DOHH2 (cell line): ENCODE measurements at regions not wholly inside any gene's neighbourhood (a gene's known extent, or its start where the extent isn't known, plus 50 kb on each side); places are given as distances from the start of the nearest gene placed in this dataset.
"Not testable (repeated sequence)": the region's sequence is repeated elsewhere in the genome, so short reads cannot be mapped to it uniquely, and the experiment has no call there.

ENCODE experiments used
- H3F3A ChIP-seq: fragments of 200-600 bp; sonication (generic), shearing (Covaris generic); 2 replicates; pipeline ENCODE4 v1.6.0; 2016; ENCODE audit warnings: antibody characterized with exemption, mild to moderate bottlenecking; ENCODE audit not compliant: control insufficient read depth, insufficient read depth
- H3K27ac ChIP-seq: fragments of 200-600 bp; sonication (generic); 2 replicates; pipeline ENCODE4 v1.5.1; 2014; ENCODE audit warnings: low read depth, mild to moderate bottlenecking, low read length, moderate library complexity
- H3K27me3 ChIP-seq: fragments of 200-600 bp; sonication (generic); 2 replicates; pipeline ENCODE4 v1.6.1; 2014; ENCODE audit warnings: mild to moderate bottlenecking, low read length, mixed read lengths; ENCODE audit not compliant: control insufficient read depth
- H3K36me3 ChIP-seq: fragments of 200-600 bp; sonication (generic); 2 replicates; pipeline ENCODE4 v1.6.1; 2014; ENCODE audit warnings: mild to moderate bottlenecking, low read length, moderate library complexity, mixed read lengths; ENCODE audit not compliant: control insufficient read depth
- H3K4me1 ChIP-seq: fragments of 200-600 bp; sonication (generic); 2 replicates; pipeline ENCODE4 v1.6.1; 2014; ENCODE audit warnings: mild to moderate bottlenecking, low read length, mixed read lengths; ENCODE audit not compliant: control insufficient read depth
- H3K4me2 ChIP-seq: fragments of 200-600 bp; sonication (generic); 2 replicates; pipeline ENCODE4 v1.6.0; 2014; ENCODE audit warnings: mild to moderate bottlenecking, low read length, moderate library complexity
- H3K4me3 ChIP-seq: fragments of 200-600 bp; sonication (generic); 2 replicates; pipeline ENCODE4 v1.5.1; 2014; ENCODE audit warnings: mild to moderate bottlenecking, low read length, mixed read lengths
- H3K79me2 ChIP-seq: fragments of 200-600 bp; sonication (generic); 2 replicates; pipeline ENCODE4 v1.6.1; 2014; ENCODE audit warnings: mild to moderate bottlenecking, low read length, mixed read lengths; ENCODE audit not compliant: control insufficient read depth
- H3K9me2 ChIP-seq: fragments of 200-600 bp; sonication (generic); replicated peaks from 2 replicates; pipeline ENCODE4 v1.6.1; 2014; ENCODE audit warnings: mild to moderate bottlenecking, low read length, mixed read lengths; ENCODE audit not compliant: control insufficient read depth
- H3K9me3 ChIP-seq: fragments of 200-600 bp; sonication (generic); 2 replicates; pipeline ENCODE4 v1.6.1; 2014; ENCODE audit warnings: antibody characterized with exemption, low read length, mixed read lengths; ENCODE audit not compliant: control insufficient read depth, insufficient read depth
- H4K20me1 ChIP-seq: fragments of 200-600 bp; sonication (generic); 2 replicates; pipeline ENCODE4 v1.6.0; 2014; ENCODE audit warnings: low read depth, mild to moderate bottlenecking, antibody characterized with exemption, low read length, moderate library complexity; ENCODE audit not compliant: control insufficient read depth, insufficient read depth
- EZH2phosphoT487 ChIP-seq: fragments of 200-600 bp; sonication (generic); IDR thresholded peaks from 2 replicates; pipeline ENCODE4 v1.6.1; 2017; ENCODE audit warnings: borderline replicate concordance, mild to moderate bottlenecking, antibody characterized with exemption, low read length, moderate library complexity, mixed read lengths
- TF ChIP-seq, protein P1 (sequence below): fragments of 200-600 bp; sonication (generic); IDR thresholded peaks from one replicate; pipeline ENCODE4 v1.5.1; 2014; ENCODE audit warnings: antibody characterized with exemption, mild to moderate bottlenecking, low read depth, low read length; ENCODE audit not compliant: poor library complexity, severe bottlenecking

DNA sequence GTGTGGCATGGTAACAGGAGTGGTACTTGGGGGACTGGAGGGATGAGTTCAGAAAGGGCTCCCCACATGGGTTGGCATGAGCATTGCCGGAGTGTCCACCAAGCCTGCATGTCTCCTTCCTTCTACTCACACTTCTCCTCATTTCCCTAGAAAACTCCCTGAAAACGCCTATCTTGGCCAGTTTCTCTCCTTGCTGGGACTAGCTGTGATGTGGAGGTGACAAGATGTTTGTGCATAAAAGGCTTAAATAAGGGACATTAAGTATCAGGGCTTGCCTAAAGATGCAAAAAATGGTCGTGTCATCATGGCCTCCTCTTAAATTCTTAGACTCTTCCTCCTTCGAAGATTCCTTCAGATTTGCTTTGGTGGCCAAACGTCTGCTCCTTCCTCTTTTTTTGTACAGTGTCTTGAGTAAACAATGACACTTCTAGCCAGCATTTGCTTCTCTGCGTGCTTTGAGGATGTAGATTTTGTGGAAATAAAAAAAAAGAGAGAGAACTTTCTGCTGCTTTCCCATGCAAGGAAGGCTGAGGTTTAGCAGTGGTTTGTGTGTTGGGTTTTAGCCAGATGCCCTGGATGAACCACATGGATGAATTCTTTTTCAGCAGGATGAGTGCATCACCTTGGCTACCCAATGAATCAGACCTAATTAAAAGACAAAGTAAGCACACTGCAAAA, 239.1 kb upstream of the IRF2BP2 start:
- TF ChIP-seq EZH2phosphoT487, result no peak
- TF ChIP-seq, protein P1, sequence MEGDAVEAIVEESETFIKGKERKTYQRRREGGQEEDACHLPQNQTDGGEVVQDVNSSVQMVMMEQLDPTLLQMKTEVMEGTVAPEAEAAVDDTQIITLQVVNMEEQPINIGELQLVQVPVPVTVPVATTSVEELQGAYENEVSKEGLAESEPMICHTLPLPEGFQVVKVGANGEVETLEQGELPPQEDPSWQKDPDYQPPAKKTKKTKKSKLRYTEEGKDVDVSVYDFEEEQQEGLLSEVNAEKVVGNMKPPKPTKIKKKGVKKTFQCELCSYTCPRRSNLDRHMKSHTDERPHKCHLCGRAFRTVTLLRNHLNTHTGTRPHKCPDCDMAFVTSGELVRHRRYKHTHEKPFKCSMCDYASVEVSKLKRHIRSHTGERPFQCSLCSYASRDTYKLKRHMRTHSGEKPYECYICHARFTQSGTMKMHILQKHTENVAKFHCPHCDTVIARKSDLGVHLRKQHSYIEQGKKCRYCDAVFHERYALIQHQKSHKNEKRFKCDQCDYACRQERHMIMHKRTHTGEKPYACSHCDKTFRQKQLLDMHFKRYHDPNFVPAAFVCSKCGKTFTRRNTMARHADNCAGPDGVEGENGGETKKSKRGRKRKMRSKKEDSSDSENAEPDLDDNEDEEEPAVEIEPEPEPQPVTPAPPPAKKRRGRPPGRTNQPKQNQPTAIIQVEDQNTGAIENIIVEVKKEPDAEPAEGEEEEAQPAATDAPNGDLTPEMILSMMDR, result no peak

DNA sequence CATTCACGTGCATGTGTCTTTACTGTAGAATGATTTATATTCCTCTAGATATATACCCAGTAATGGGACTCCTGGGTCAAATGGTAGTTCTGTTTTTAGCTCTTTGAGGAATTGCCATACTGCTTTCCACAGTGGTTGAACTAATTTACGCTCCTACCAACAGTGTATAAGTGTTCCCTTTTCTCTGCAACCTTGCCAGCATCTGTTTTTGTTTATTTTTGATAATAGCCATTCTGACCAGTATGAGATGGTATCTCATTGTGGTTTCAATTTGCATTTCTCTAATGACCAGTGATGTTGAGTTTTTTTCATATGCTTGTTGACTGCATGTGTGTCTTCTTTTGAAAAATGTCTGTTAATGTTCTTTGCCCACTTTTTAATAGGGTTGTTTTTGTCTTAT, 236.8 kb upstream of the IRF2BP2 start:
- not testable (repeated sequence) for H3K79me2 ChIP-seq, H4K20me1 ChIP-seq, H3K4me2 ChIP-seq, H3K9me2 ChIP-seq, H3K9me3 ChIP-seq, H3K36me3 ChIP-seq, H3F3A ChIP-seq, H3K4me3 ChIP-seq, H3K4me1 ChIP-seq, H3K27ac ChIP-seq
- H3K27me3 ChIP-seq, result peaks cover 61% of the 10 kb centered on the region

More for the DNA sequence above, 239.1 kb upstream of the IRF2BP2 start:
- H3K79me2 ChIP-seq, result no peaks in the 10 kb centered on the region
- H3K9me2 ChIP-seq, result no peaks in the 10 kb centered on the region
- no peaks in the 10 kb centered on the region for H3K4me1 ChIP-seq
- no peak overlapping the region for H3K4me3 ChIP-seq
- no peak overlapping the region for H3K4me2 ChIP-seq
- H4K20me1 ChIP-seq, result no peaks in the 10 kb centered on the region
- peaks cover 39% of the 10 kb centered on the region for H3K27me3 ChIP-seq
- no peaks in the 10 kb centered on the region for H3K36me3 ChIP-seq
- H3K27ac ChIP-seq, result no peak overlapping the region
- H3F3A ChIP-seq, result no peaks in the 10 kb centered on the region
- H3K9me3 ChIP-seq, result no peaks in the 10 kb centered on the region

DNA sequence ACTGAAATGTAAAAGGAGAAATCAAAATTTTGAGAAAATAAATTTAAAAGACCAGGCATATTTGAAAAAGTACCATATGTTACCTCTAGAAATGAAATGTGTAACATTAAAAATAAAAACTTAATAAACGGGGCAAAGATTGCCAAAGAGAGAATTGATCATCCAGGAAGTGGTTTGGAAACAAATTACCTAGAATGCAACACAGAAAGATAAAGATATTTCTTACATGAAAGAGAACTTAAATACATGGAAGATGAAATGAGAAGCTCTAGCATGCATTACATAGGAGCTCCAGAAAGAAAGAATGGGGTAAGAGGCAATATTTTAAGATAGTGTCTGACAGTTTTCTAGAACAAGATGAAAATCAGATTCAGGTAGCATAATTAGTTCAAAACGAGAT, 235.9 kb upstream of the IRF2BP2 start:
- Histone ChIP-seq H3K36me3 (no peaks in the 10 kb centered on the region), H3K4me2 (no peak overlapping the region), H4K20me1 (no peaks in the 10 kb centered on the region), H3K9me2 (no peaks in the 10 kb centered on the region), H3K27me3 (peaks cover 71% of the 10 kb centered on the region), H3F3A (no peaks in the 10 kb centered on the region), H3K79me2 (no peaks in the 10 kb centered on the region), H3K27ac (no peak overlapping the region), H3K4me1 (no peaks in the 10 kb centered on the region), H3K4me3 (no peak overlapping the region), H3K9me3 (no peaks in the 10 kb centered on the region)
- TF ChIP-seq EZH2phosphoT487, result no peak
- TF ChIP-seq, protein P1, result no peak

DNA sequence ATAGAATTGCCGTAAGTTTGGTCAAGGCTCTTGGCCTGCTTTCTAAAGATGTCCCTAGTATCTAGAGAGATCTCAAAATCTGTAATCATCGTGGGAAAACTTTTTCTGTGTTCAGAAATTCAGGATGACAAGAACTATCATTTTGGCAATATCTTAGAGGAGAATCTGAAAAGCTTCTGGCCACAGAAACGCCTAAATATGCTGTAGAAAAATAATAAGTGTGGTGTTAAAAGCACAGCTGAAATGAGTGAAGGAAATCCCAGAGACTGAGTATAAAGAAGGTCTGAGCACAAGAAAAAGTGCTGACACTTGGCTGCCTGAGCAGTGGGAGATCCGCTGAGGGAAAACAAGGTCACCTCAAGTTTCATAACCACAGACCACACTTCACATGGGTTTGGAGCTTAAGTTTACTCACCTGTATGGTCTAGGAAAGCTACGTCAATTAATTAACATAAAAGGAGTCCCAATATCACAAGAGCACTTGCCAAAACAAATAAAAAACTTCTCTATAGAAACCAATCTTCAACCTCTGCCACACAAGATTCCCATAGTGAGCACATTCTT, 235.2 kb upstream of the IRF2BP2 start:
- H3K4me3 ChIP-seq, result no peak overlapping the region
- H3K36me3 ChIP-seq, result no peaks in the 10 kb centered on the region
- no peaks in the 10 kb centered on the region for H3K4me1 ChIP-seq
- no peaks in the 10 kb centered on the region for H3K9me3 ChIP-seq
- no peaks in the 10 kb centered on the region for H3K9me2 ChIP-seq
- TF ChIP-seq, protein P1, result no peak
- TF ChIP-seq EZH2phosphoT487, result no peak
- no peak overlapping the region for H3K4me2 ChIP-seq
- peaks cover 78% of the 10 kb centered on the region for H3K27me3 ChIP-seq
- no peak overlapping the region for H3K27ac ChIP-seq
- H3K79me2 ChIP-seq, result no peaks in the 10 kb centered on the region
- H3F3A ChIP-seq, result no peaks in the 10 kb centered on the region
- H4K20me1 ChIP-seq, result no peaks in the 10 kb centered on the region
